DMS79 (cell line): ENCODE measurements at regions not wholly inside any gene's neighbourhood (a gene's known extent, or its start where the extent isn't known, plus 50 kb on each side); places are given as distances from the start of the nearest gene placed in this dataset.
"Not testable (repeated sequence)": the region's sequence is repeated elsewhere in the genome, so short reads cannot be mapped to it uniquely, and the experiment has no call there.

Experiments used
- DNase-seq: peaks from one replicate; lab custom pipeline; 2025; lab: John Stamatoyannopoulos, UW

- DNase-seq = no peak
These were observed 67.4 kb downstream of the ARRDC3 start for GRCh38 chr5:91315701-91316100.

- DNase-seq = peak; percentile 26
These were observed 69.1 kb downstream of the ARRDC3 start for GRCh38 chr5:91313757-91314673.

GRCh38 chr5:91312698-91313097 is 70.4 kb downstream of the ARRDC3 start:
- DNase-seq = no peak

GRCh38 chr5:91311697-91312501 is 71.2 kb downstream of the ARRDC3 start:
- DNase-seq = peak; percentile 84

GRCh38 chr5:91311168-91311696 is 71.9 kb downstream of the ARRDC3 start:
- DNase-seq = no peak

- DNase-seq = not testable (repeated sequence)
These were observed 75.0 kb downstream of the ARRDC3 start for GRCh38 chr5:91308157-91308556.

GRCh38 chr5:91307048-91307447 is 76.1 kb downstream of the ARRDC3 start:
- DNase-seq = no peak

- DNase-seq = no peak
These were observed 76.6 kb downstream of the ARRDC3 start for GRCh38 chr5:91306497-91306896.

- no peak for DNase-seq
These were observed 77.5 kb downstream of the ARRDC3 start for GRCh38 chr5:91305640-91306039.

- not testable (repeated sequence) for DNase-seq
These were observed 79.1 kb downstream of the ARRDC3 start for GRCh38 chr5:91304015-91304414.

- DNase-seq = no peak
These were observed 80.2 kb downstream of the ARRDC3 start for GRCh38 chr5:91302958-91303357.

- no peak for DNase-seq
These were observed 80.8 kb downstream of the ARRDC3 start for GRCh38 chr5:91302305-91302704.

GRCh38 chr5:91301106-91301846 is 81.8 kb downstream of the ARRDC3 start:
- no peak for DNase-seq

GRCh38 chr5:91297994-91298393 is 85.1 kb downstream of the ARRDC3 start:
- DNase-seq = no peak

- no peak for DNase-seq
These were observed 86.4 kb downstream of the ARRDC3 start for GRCh38 chr5:91296674-91297143.

GRCh38 chr5:91296102-91296501 is 87.0 kb downstream of the ARRDC3 start:
- not testable (repeated sequence) for DNase-seq

GRCh38 chr5:91293131-91293530 is 90.0 kb downstream of the ARRDC3 start:
- DNase-seq = no peak

- DNase-seq = no peak
These were observed 91.2 kb downstream of the ARRDC3 start for GRCh38 chr5:91291628-91292569.

GRCh38 chr5:91288118-91288916 is 94.8 kb downstream of the ARRDC3 start:
- no peak for DNase-seq

- DNase-seq = not testable (repeated sequence)
These were observed 98.1 kb downstream of the ARRDC3 start for GRCh38 chr5:91285062-91285461.
